Left colon (tissue), 2 donors: ENCODE measurements at regions not wholly inside any gene's neighbourhood (a gene's known extent, or its start where the extent isn't known, plus 50 kb on each side); places are given as distances from the start of the nearest gene placed in this dataset.

ENCODE experiments used
- ATAC-seq: fragments of 200-7000 bp; cut with Tn5 transposase; one replicate; pipeline ENCODE4 v1.9.1; 2020; ENCODE audit warnings: mild to moderate bottlenecking, moderate library complexity
- DNase-seq, 2 donors: peaks; one replicate each; pipeline ENCODE4 v3.0.0-alpha.2; 2020
- intact Hi-C, 2 donors: fragments of 100-400 bp; cut with DNase I in 1 of 2; cut with micrococcal nuclease in 1 of 2; formaldehyde crosslinking; loops; one replicate each; pipeline versions ENCODE4 v1.11.2 to v1.14.0; 2022; cut with DNase I, micrococcal nuclease
- donor health status: DM: no; HTN: no; CAD: no.
- donor health status: DM: yes; HTN: yes; CAD: no.

GRCh38 chrX:131802836-131803626 lies 220.1 kb upstream of the STK26 start:
- ATAC-seq (peak; percentile 98), DNase-seq (peak; percentile 49 to 82)

GRCh38 chrX:131812847-131813825 lies 210.0 kb upstream of the STK26 start:
- intact Hi-C loops = no loop called here
- DNase-seq (peak; percentile 67 to 73), ATAC-seq (peak; percentile 93)

More at GRCh38 chrX:131802836-131803626, 220.1 kb upstream of the STK26 start:
- intact Hi-C loops = no loop called here

GRCh38 chrX:131816551-131817136 lies 206.5 kb upstream of the STK26 start:
- intact Hi-C loops = no loop called here
- ATAC-seq (peak; percentile 87), DNase-seq (peak; percentile 81 to 84)

- DNase-seq = no peak
- intact Hi-C loops = no loop called here
- ATAC-seq = no peak
Measured at GRCh38 chrX:131818297-131818936, 204.7 kb upstream of the STK26 start.

DNA sequence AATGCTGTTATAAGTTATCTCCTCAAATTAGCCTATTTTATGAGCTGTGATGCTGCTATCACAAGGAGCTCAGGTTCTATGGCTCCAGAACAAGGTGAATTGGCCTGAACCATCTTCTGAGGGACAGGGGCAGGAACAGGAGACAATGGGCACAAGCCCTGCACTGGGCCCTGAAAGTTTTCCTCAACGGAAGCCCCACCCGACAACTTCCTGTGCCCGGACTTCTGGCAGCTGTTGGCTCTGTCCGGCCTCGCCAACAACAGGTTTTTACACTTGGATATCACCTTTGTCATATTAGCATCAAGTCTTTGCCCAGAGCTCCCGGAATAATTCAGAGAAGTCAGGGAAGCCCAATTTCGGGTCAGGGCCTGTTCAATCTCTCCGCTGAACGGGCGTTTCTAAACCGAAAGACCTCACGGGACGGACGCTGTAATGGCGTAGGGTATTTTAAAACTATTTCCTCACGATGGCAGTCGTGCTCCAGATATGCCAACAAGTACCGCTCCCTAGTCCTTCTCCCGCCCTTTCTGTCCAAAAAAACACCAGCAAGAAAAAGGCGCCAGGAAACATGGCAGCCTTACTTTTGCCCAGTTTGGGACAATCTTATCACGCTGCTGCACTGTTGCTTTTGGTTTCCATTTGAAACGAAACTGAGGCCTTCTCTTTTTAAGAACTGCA lies 201.0 kb upstream of the STK26 start:
- DNase-seq (peak; percentile 72 to 75), ATAC-seq (peak; percentile 94)
- intact Hi-C loops = no loop called here

GRCh38 chrX:131826572-131826971 lies 196.5 kb upstream of the STK26 start:
- DNase-seq = no peak
- no peak for ATAC-seq
- intact Hi-C loops = no loop called here

GRCh38 chrX:131827935-131828334 lies 195.2 kb upstream of the STK26 start:
- intact Hi-C loops = no loop called here
- ATAC-seq (no peak), DNase-seq (no peak)

GRCh38 chrX:131828482-131828881 lies 194.6 kb upstream of the STK26 start:
- intact Hi-C loops = no loop called here
- DNase-seq = no peak
- ATAC-seq = no peak

DNA sequence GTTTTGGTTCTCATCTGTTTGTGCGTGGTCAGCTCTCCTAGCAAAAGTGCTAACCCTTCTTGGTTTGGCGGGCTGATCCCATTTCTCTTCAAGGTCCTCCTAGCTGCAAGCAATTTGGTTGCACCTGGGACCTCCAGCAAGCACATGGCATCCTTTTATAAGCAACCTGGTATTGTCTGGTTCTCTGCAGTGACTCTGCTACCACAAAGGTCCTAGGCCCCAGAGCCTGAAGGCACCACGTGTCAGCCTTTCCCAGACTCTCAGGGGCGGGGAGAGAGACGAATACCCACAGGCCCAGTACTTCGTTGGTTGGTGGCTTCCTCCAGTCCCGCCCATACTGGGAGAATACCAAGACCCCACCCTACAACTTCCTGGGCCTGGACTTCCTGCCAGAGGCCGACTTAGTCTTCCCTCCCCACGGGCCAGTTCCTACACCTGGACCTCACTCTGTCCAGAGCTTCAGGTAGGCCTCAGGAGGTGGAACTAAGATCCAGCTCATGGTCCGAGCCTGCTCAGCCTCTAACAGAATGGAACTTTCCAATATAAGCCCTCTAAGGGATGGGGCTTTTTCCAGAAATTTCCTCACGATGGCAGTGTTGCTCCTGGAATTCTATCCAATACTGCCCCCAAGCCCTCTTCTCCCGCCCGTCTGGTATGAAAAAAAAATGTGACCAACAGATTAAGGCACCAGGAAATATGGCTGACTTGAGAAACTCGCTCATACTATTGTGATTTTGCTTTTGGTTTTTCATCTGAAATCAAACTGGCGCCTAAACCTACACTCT lies 192.5 kb upstream of the STK26 start:
- ATAC-seq (peak; percentile 94), DNase-seq (peak; percentile 61 to 75)
- intact Hi-C loops = no loop called here

DNA sequence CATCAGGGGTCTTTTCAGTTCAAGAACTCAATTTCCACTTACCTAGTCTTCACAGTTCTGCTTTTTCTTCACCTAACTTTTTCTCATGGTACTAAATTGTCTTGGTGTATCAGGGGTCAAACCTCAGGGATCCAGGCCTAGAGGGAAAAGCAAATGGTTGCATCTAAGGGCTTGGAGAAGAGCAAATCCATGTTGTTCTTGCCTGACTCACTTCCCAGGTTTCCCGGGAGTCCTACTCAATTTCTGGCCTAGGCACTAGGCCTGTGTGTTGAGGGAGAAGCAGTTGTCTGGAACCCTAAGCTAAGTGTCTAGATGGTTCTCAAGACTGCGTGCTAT lies 191.9 kb upstream of the STK26 start:
- peak; percentile 10 for ATAC-seq
- DNase-seq = no peak
- intact Hi-C loops = no loop called here

GRCh38 chrX:131836161-131836560 lies 186.9 kb upstream of the STK26 start:
- DNase-seq (no peak), ATAC-seq (no peak)
- intact Hi-C loops = no loop called here

GRCh38 chrX:131837325-131837724 lies 185.8 kb upstream of the STK26 start:
- DNase-seq (no peak), ATAC-seq (no peak)
- intact Hi-C loops = no loop called here

- no peak for ATAC-seq
- no peak for DNase-seq
- intact Hi-C loops = loop anchor here in 1 of 2 donors (10.0 kb wide), 1 partner anchor 774 kb away; no protein-coding TSS in a partner anchor
Measured at GRCh38 chrX:131840799-131841495, 182.2 kb upstream of the STK26 start.

DNA sequence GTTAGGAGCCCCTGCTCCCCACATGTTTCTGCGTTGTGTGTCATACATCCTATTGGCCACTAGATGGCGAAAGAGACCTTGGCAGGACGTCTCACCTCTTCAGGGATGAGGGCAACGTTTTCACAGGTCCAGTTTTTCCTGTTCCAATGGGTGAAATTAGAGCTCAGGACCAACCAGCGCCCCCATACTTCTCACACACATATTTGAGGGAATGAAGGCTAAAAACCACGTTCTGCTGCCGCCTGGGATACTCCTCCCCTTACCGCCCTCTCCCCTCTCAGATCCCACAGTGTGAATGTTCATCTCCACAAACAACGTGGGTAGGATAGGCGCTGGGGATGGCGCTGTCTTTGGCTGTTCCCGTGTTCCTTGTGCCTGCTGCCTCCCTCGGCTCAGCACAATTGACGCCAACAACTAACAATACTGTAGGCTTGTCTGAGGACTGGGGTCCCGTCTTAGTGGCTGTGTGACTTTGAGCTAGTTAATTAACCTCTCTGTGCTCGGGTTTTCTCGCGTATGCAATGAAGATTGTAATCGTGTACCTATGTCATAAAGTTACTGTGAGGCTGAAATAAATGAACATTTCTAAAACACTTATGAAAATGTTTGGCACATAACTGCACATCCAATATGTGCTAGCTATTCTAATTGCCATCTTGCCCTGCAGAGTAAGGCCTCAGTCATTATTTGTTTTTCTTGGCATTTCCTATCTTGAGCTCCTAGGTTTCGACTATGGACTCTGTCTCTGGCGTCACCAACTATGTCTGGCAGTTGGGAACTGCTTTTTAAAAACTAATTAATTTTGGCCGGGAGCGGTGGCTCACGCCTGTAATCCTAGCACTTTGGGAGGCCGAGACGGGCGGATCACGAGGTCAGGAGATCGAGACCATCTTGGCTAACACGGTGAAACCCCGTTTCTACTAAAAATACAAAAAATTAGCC lies 181.3 kb upstream of the STK26 start:
- intact Hi-C loops = loop anchor here in 1 of 2 donors (10.0 kb wide), 1 partner anchor 773 kb away; no protein-coding TSS in a partner anchor
- DNase-seq (peak in 1 of 2 donors; percentile 33), ATAC-seq (peak; percentile 74)

GRCh38 chrX:131843987-131844386 lies 179.1 kb upstream of the STK26 start:
- intact Hi-C loops = loop anchor here in 1 of 2 donors (10.0 kb wide), 1 partner anchor 771 kb away; no protein-coding TSS in a partner anchor
- ATAC-seq = no peak
- DNase-seq = no peak

GRCh38 chrX:131845201-131845600 lies 177.9 kb upstream of the STK26 start:
- intact Hi-C loops = loop anchor here in 1 of 2 donors (10.0 kb wide), 1 partner anchor 770 kb away; no protein-coding TSS in a partner anchor
- ATAC-seq (no peak), DNase-seq (no peak)
